ENCODE measurements at regions not wholly inside any gene's neighbourhood (a gene's known extent, or its start where the extent isn't known, plus 50 kb on each side); places are given as distances from the start of the nearest gene placed in this dataset.

DNA sequence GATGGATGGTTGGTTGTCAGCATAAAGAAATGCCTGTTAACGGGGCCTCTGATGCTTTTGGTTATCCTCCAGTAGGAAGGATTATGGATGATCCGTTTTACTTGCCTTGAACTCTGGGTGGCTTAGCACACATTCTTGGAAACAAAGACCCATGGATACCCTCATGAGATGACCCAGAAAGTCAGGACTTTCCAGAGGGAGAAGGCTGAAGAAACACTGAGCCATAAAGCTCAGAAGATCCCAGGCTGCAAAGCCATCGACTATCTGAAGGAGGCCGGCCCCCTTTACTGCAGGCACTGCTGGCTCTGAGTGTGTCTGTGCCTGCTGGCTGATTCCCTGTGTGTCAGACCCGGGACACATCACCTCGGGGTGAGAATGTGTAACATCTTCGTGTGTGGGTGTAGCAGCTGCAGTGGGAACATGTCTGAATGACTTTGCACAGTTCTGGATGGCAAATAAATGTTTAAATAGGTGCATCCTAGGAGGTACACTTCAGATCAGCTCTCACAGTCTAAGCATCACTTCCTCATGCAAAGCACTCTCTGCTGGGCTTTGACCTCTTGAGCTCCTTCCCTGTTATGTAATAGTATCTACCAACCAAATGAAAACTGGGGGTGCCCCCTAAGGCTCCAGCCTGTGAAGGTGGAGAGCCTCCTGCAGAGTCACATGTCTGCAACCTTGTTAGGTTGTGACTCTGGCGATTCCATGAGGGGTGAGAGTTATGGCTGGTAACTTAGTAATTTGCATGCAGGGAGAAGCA, 1084.9 kb downstream of the TBC1D22A start:
- TF ChIP-seq, protein P1, sequence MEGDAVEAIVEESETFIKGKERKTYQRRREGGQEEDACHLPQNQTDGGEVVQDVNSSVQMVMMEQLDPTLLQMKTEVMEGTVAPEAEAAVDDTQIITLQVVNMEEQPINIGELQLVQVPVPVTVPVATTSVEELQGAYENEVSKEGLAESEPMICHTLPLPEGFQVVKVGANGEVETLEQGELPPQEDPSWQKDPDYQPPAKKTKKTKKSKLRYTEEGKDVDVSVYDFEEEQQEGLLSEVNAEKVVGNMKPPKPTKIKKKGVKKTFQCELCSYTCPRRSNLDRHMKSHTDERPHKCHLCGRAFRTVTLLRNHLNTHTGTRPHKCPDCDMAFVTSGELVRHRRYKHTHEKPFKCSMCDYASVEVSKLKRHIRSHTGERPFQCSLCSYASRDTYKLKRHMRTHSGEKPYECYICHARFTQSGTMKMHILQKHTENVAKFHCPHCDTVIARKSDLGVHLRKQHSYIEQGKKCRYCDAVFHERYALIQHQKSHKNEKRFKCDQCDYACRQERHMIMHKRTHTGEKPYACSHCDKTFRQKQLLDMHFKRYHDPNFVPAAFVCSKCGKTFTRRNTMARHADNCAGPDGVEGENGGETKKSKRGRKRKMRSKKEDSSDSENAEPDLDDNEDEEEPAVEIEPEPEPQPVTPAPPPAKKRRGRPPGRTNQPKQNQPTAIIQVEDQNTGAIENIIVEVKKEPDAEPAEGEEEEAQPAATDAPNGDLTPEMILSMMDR (IDR thresholded peaks at IDR 0.05) = no peak
- TF ChIP-seq EP300 (IDR thresholded peaks at IDR 0.05) (no peak), POLR2A (IDR thresholded peaks at IDR 0.05) (no peak)

All from tibial nerve (tissue), 4 donors.